Gastroesophageal sphincter (tissue), 4 donors: ENCODE measurements at regions not wholly inside any gene's neighbourhood (a gene's known extent, or its start where the extent isn't known, plus 50 kb on each side); places are given as distances from the start of the nearest gene placed in this dataset.

Experiments
- ATAC-seq: fragments of 150-250 bp; one replicate; pipeline ENCODE4 v1.9.1; 2016; ENCODE audit warnings: mild to moderate bottlenecking, moderate library complexity
- H3K27ac ChIP-seq, 4 donors: fragments of 200-600 bp; sonication (generic) in 3 of 4; 1 replicate in 3 of 4; 2 replicates in 1 of 4; pipeline ENCODE4 v1.5.1; 2016 to 2019
- H3K27me3 ChIP-seq: fragments of 200-600 bp; sonication (generic); one replicate; pipeline ENCODE4 v1.5.1; 2019
- H3K36me3 ChIP-seq, 2 donors: fragments of 200-600 bp; sonication (generic); one replicate each; pipeline ENCODE4 v1.5.1; 2019; ENCODE audit warnings: control low read depth in 1 of 2
- H3K4me1 ChIP-seq, 3 donors: fragments of 200-600 bp; sonication (generic); 1 replicate in 2 of 3; 2 replicates in 1 of 3; pipeline ENCODE4 v1.5.1; 2016 to 2019; ENCODE audit warnings: control low read depth in 2 of 3
- H3K4me3 ChIP-seq, 2 donors: fragments of 200-600 bp; sonication (generic); one replicate each; pipeline ENCODE4 v1.5.1; 2019; ENCODE audit warnings: mild to moderate bottlenecking in 1 of 2, moderate library complexity in 1 of 2
- H3K9me3 ChIP-seq, 3 donors: fragments of 200-600 bp; sonication (generic); one replicate each; pipeline ENCODE4 v1.5.1; 2017 to 2019; ENCODE audit warnings: control low read depth in 2 of 3
- CTCF ChIP-seq, 4 experiments: fragments of 200-600 bp in 2 of 4; fragments of 450-650 bp in 2 of 4; sonication (generic) in 1 of 4; IDR thresholded peaks; one replicate each; pipeline ENCODE4 v1.5.1; 2017 to 2019; ENCODE audit warnings: antibody characterized with exemption in 4 of 4, mild to moderate bottlenecking in 2 of 4, moderate library complexity in 2 of 4
- EP300 ChIP-seq: sonication (generic); formaldehyde crosslinking; IDR thresholded peaks from one replicate; pipeline ENCODE4 v1.6.1; 2017; ENCODE audit warnings: antibody characterized with exemption, mild to moderate bottlenecking
- POLR2A ChIP-seq, 2 donors: fragments of 450-650 bp; IDR thresholded peaks; one replicate each; pipeline ENCODE4 v1.6.1; 2017; ENCODE audit warnings: antibody characterized with exemption in 2 of 2, mild to moderate bottlenecking in 2 of 2, moderate library complexity in 1 of 2
- POLR2AphosphoS5 ChIP-seq: sonication (generic); formaldehyde crosslinking; IDR thresholded peaks from one replicate; pipeline ENCODE4 v1.6.1; 2017; ENCODE audit warnings: antibody characterized with exemption
- WGBS, 2 donors: methylation state at CpG; one replicate each; pipeline ENCODE4 v1.1.5; 2018; ENCODE audit warnings: low coverage in 1 of 2; 5-methylcytosine and 5-hydroxymethylcytosine counted together

- Histone ChIP-seq H3K27me3 (no peaks in the 10 kb centered on the region), H3K4me3 (no peak overlapping the region), H3K36me3 (no peaks in the 10 kb centered on the region), H3K27ac (no peak overlapping the region), H3K4me1 (no peaks in the 10 kb centered on the region), H3K9me3 (no peaks in the 10 kb centered on the region)
- ATAC-seq: no peak
- 85 to 86% methylated on average over 7 of the region's 7 CpGs for whole genome bisulfite sequencing, 2 donors
- TF ChIP-seq CTCF (IDR thresholded peaks at IDR 0.05) (no peak), EP300 (no peak), POLR2A (IDR thresholded peaks at IDR 0.05) (no peak), POLR2AphosphoS5 (no peak)
Observed at GRCh38 chr11:28483072-28483867, 375.1 kb downstream of the METTL15 start.

DNA sequence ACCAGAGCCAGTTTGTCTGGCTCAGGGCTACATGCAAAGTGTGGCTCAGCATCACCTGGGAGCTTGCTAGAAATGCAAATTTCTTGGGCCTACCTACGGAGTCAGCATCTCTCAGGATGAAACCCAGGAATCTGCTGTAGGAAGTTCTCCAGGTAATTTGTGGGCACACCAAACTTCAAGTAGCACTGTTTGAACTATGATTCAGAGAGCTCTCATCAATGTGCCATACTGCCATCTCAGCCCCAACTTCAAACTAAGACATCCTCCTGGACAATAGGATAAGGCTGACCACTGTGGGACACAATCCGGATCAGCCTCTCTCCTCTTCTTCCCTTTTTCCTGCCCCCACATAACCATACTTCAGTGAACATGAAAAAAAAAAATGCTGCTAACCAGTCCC is 374.5 kb downstream of the METTL15 start:
- no peak for ATAC-seq
- no peaks in the 10 kb centered on the region for H3K27me3 ChIP-seq
- no peaks in the 10 kb centered on the region for H3K9me3 ChIP-seq
- no peak overlapping the region for H3K27ac ChIP-seq
- WGBS, 2 donors: 76 to 83% methylated on average over 1 to 2 of the region's 2 CpGs
- H3K4me1 ChIP-seq: no peaks in the 10 kb centered on the region
- TF ChIP-seq CTCF (IDR thresholded peaks at IDR 0.05) (no peak), EP300 (no peak), POLR2AphosphoS5 (no peak), POLR2A (IDR thresholded peaks at IDR 0.05) (no peak)
- H3K36me3 ChIP-seq: no peaks in the 10 kb centered on the region
- H3K4me3 ChIP-seq: no peak overlapping the region

DNA sequence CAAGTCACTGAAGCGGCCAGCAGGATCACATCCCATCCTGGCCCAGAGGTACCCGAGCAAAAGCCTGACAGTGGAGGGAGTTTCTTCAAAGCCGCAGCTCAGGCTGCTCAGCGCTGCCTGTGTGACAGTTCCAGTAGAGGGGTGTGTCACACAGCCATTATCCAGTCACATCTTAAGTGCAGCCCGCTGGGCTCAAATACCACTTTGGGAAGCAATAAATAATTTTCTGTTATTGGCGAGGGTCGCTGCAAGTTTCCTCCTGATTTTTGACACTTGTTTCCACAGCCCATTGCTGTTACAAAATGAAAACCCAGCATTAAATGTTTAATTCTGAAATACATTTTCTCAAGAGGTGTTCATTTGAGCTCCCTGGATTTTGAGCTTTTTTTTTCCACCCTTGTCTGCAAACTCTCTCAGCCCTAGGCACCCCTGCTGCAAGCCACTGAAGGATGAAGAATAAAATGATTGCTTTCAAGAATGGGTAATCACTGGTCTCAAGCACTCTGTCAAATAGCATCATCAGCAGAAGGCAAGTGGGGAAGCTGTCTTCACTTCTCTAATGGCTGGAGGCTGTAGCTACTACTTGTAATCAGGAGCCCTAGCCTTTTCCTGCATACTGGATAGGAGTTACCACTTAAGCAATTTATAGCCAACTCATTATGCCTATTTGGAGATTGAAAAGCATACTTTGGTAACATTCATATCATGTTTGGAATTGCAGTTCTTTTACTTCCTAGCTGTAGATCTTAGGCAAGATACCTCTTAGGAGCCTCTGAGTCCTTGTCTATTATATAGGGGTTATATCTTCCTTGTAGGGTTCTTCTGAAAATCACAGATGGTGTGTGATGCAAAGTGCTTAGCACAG is 373.7 kb downstream of the METTL15 start:
- H3K4me3 ChIP-seq: no peak overlapping the region
- no peaks in the 10 kb centered on the region for H3K36me3 ChIP-seq
- no peaks in the 10 kb centered on the region for H3K27me3 ChIP-seq
- WGBS, 2 donors: 89 to 100% methylated on average over 2 to 3 of the region's 7 CpGs
- no peaks in the 10 kb centered on the region for H3K4me1 ChIP-seq
- no peaks in the 10 kb centered on the region for H3K9me3 ChIP-seq
- ATAC-seq: no peak
- TF ChIP-seq POLR2AphosphoS5 (no peak), POLR2A (IDR thresholded peaks at IDR 0.05) (no peak), EP300 (no peak), CTCF (IDR thresholded peaks at IDR 0.05) (no peak)
- H3K27ac ChIP-seq: no peak overlapping the region

- ATAC-seq: no peak
- 88 to 94% methylated on average over 4 of the region's 4 CpGs for WGBS, 2 donors
- TF ChIP-seq CTCF (IDR thresholded peaks at IDR 0.05): no peak
- no peak for TF ChIP-seq EP300
- TF ChIP-seq POLR2AphosphoS5: no peak
- TF ChIP-seq POLR2A (IDR thresholded peaks at IDR 0.05): no peak
- no peaks in the 10 kb centered on the region for H3K9me3 ChIP-seq
- no peaks in the 10 kb centered on the region for H3K27me3 ChIP-seq
- H3K36me3 ChIP-seq: no peaks in the 10 kb centered on the region
- H3K4me1 ChIP-seq: peaks cover 0 to 7% (median 0%) of the 10 kb centered on the region in 3 donors
- no peak overlapping the region for H3K4me3 ChIP-seq
- H3K27ac ChIP-seq: no peak overlapping the region
Observed at GRCh38 chr11:28480406-28480805, 372.2 kb downstream of the METTL15 start.
